ENCODE measurements at regions not wholly inside any gene's neighbourhood (a gene's known extent, or its start where the extent isn't known, plus 50 kb on each side); places are given as distances from the start of the nearest gene placed in this dataset.
"Not testable (repeated sequence)": the region's sequence is repeated elsewhere in the genome, so short reads cannot be mapped to it uniquely, and the experiment has no call there.

DNA sequence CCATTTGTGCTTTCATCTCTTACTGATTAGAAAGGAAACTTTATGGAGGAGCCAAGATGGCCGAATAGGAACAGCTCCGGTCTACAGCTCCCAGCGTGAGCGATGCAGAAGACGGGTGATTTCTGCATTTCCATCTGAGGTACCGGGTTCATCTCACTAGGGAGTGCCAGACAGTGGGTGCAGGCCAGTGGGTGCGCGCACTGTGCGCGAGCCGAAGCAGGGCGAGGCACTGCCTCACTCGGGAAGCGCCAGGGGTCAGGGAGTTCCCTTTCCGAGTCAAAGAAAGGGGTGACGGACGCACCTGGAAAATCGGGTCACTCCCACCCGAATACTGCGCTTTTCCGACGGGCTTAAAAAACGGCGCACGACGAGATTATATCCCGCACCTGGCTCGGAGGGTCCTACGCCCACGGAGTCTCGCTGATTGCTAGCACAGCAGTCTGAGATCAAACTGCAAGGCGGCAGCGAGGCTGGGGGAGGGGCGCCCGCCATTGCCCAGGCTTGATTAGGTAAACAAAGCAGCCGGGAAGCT, 63.5 kb upstream of the SH3GL3 start:
- TF ChIP-seq, protein P1, sequence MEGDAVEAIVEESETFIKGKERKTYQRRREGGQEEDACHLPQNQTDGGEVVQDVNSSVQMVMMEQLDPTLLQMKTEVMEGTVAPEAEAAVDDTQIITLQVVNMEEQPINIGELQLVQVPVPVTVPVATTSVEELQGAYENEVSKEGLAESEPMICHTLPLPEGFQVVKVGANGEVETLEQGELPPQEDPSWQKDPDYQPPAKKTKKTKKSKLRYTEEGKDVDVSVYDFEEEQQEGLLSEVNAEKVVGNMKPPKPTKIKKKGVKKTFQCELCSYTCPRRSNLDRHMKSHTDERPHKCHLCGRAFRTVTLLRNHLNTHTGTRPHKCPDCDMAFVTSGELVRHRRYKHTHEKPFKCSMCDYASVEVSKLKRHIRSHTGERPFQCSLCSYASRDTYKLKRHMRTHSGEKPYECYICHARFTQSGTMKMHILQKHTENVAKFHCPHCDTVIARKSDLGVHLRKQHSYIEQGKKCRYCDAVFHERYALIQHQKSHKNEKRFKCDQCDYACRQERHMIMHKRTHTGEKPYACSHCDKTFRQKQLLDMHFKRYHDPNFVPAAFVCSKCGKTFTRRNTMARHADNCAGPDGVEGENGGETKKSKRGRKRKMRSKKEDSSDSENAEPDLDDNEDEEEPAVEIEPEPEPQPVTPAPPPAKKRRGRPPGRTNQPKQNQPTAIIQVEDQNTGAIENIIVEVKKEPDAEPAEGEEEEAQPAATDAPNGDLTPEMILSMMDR (IDR thresholded peaks at IDR 0.05), result not testable (repeated sequence)
- not testable (repeated sequence) for TF ChIP-seq EP300, POLR2AphosphoS5, POLR2A (IDR thresholded peaks at IDR 0.05)
